Epithelial cell of proximal tubule (primary cell): ENCODE measurements at regions not wholly inside any gene's neighbourhood (a gene's known extent, or its start where the extent isn't known, plus 50 kb on each side); places are given as distances from the start of the nearest gene placed in this dataset.

Experiments used
- DNase-seq: peaks from one replicate; pipeline ENCODE4 v3.0.0-alpha.2; 2011; ENCODE audit warnings: low read depth
- H3K4me3 ChIP-seq: 2 replicates; pipeline ENCODE4 v1.5.1; 2011; ENCODE audit warnings: low read depth, mild to moderate bottlenecking, low read length
- CTCF ChIP-seq: conservative IDR thresholded peaks from 2 replicates; pipeline ENCODE4 v1.5.1; 2012; ENCODE audit warnings: low read depth, mild to moderate bottlenecking, low read length

GRCh38 chrX:81857192-81857591 lies 655.3 kb downstream of the SH3BGRL start:
- DNase-seq, result no peak
- no peak for TF ChIP-seq CTCF
- no peak overlapping the region for H3K4me3 ChIP-seq

- no peak for TF ChIP-seq CTCF
- no peak for DNase-seq
- H3K4me3 ChIP-seq, result no peak overlapping the region
These were observed 665.0 kb downstream of the SH3BGRL start for GRCh38 chrX:81866873-81867272.

GRCh38 chrX:81868979-81869378 lies 667.1 kb downstream of the SH3BGRL start:
- no peak for TF ChIP-seq CTCF
- no peak for DNase-seq

GRCh38 chrX:81874807-81875206 lies 672.9 kb downstream of the SH3BGRL start:
- no peak for DNase-seq
- no peak for TF ChIP-seq CTCF
- H3K4me3 ChIP-seq, result no peak overlapping the region

More at GRCh38 chrX:81868979-81869378, 667.1 kb downstream of the SH3BGRL start:
- H3K4me3 ChIP-seq, result no peak overlapping the region

- H3K4me3 ChIP-seq, result no peak overlapping the region
- no peak for DNase-seq
- no peak for TF ChIP-seq CTCF
These were observed 673.9 kb downstream of the SH3BGRL start for GRCh38 chrX:81875800-81876199.

- no peak for TF ChIP-seq CTCF
- H3K4me3 ChIP-seq, result no peak overlapping the region
- DNase-seq, result no peak
These were observed 674.5 kb downstream of the SH3BGRL start for GRCh38 chrX:81876437-81876836.

GRCh38 chrX:81890521-81890920 lies 688.6 kb downstream of the SH3BGRL start:
- TF ChIP-seq CTCF, result no peak
- DNase-seq, result no peak
- H3K4me3 ChIP-seq, result no peak overlapping the region
